Prostate gland (tissue), 2 donors: ENCODE measurements at regions not wholly inside any gene's neighbourhood (a gene's known extent, or its start where the extent isn't known, plus 50 kb on each side); places are given as distances from the start of the nearest gene placed in this dataset.

Source experiments
- POLR2A ChIP-seq: fragments of 450-650 bp; IDR thresholded peaks from one replicate; pipeline ENCODE4 v1.6.1; 2016; ENCODE audit warnings: antibody characterized with exemption, mild to moderate bottlenecking
- POLR2AphosphoS5 ChIP-seq: sonication (generic); formaldehyde crosslinking; IDR thresholded peaks from one replicate; pipeline ENCODE4 v1.6.1; 2017; ENCODE audit warnings: antibody characterized with exemption
- TF ChIP-seq, protein P1 (sequence below), 4 experiments: fragments of 200-600 bp in 2 of 4; fragments of 450-650 bp in 2 of 4; sonication (generic) in 2 of 4; IDR thresholded peaks; 1 replicate in 3 of 4; 2 replicates in 1 of 4; pipeline ENCODE4 v1.5.1; 2016 to 2019; ENCODE audit warnings: antibody characterized with exemption in 4 of 4, mild to moderate bottlenecking in 2 of 4, moderate library complexity in 2 of 4

DNA sequence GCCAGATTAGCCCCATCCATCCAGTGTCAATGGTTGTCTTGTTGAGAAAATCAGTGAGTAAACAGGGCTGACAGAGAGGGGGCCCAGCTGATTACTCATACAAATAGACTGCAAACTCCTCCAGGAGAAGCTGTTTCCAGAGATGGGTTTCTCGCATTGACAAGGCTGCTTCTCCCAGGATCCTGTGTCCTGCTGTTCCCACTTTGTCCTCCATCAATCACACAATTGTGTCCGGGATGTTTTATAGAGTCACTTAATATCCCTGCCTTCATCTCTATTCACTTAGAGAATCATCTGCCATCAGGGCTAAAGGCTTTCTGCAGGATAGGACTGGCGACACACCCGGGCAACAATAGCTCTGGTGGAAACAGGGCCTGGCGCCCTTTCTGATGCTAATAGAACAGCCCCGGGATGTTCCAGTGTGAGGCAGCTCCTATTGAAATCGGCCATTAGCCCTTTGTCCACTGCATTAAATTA lies 71.7 kb upstream of the TBCA start:
- TF ChIP-seq, protein P1, sequence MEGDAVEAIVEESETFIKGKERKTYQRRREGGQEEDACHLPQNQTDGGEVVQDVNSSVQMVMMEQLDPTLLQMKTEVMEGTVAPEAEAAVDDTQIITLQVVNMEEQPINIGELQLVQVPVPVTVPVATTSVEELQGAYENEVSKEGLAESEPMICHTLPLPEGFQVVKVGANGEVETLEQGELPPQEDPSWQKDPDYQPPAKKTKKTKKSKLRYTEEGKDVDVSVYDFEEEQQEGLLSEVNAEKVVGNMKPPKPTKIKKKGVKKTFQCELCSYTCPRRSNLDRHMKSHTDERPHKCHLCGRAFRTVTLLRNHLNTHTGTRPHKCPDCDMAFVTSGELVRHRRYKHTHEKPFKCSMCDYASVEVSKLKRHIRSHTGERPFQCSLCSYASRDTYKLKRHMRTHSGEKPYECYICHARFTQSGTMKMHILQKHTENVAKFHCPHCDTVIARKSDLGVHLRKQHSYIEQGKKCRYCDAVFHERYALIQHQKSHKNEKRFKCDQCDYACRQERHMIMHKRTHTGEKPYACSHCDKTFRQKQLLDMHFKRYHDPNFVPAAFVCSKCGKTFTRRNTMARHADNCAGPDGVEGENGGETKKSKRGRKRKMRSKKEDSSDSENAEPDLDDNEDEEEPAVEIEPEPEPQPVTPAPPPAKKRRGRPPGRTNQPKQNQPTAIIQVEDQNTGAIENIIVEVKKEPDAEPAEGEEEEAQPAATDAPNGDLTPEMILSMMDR (IDR thresholded peaks at IDR 0.05) = no peak
- TF ChIP-seq POLR2A (no peak), POLR2AphosphoS5 (no peak)
